Suprapubic skin (tissue), 3 donors: ENCODE measurements at regions not wholly inside any gene's neighbourhood (a gene's known extent, or its start where the extent isn't known, plus 50 kb on each side); places are given as distances from the start of the nearest gene placed in this dataset.

Source experiments
- EP300 ChIP-seq: sonication (generic); formaldehyde crosslinking; IDR thresholded peaks from one replicate; pipeline ENCODE4 v1.6.1; 2017; ENCODE audit warnings: antibody characterized with exemption
- POLR2A ChIP-seq, 2 donors: fragments of 450-650 bp; IDR thresholded peaks; one replicate each; pipeline ENCODE4 v1.6.1; 2017; ENCODE audit warnings: antibody characterized with exemption in 2 of 2, mild to moderate bottlenecking in 2 of 2, moderate library complexity in 2 of 2
- TF ChIP-seq, protein P1 (sequence below), 2 donors: fragments of 200-600 bp in 1 of 2; fragments of 450-650 bp in 1 of 2; sonication (generic) in 1 of 2; IDR thresholded peaks; one replicate each; pipeline ENCODE4 v1.5.1; 2016 to 2019; ENCODE audit warnings: antibody characterized with exemption in 2 of 2, mild to moderate bottlenecking in 1 of 2, moderate library complexity in 1 of 2

DNA sequence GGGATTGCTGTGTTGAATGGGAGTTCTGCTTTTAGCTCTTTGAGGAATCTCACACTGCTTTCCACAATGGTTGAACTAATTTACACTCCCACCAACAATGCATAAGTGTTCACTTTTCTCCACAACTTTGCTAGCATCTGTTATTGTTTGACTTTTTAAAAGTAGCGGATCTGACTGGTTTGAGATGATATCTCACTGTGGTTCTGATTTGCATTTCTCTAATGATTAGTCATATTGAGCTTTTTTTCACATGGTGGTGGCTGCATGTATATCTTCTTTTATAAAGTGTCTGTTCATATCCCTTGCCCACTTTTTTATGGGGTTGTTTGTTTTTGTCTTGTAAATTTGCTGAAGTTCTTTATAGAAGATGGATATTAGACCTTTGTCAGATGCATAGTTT lies 588.3 kb upstream of the ADGRB3 start:
- TF ChIP-seq, protein P1, sequence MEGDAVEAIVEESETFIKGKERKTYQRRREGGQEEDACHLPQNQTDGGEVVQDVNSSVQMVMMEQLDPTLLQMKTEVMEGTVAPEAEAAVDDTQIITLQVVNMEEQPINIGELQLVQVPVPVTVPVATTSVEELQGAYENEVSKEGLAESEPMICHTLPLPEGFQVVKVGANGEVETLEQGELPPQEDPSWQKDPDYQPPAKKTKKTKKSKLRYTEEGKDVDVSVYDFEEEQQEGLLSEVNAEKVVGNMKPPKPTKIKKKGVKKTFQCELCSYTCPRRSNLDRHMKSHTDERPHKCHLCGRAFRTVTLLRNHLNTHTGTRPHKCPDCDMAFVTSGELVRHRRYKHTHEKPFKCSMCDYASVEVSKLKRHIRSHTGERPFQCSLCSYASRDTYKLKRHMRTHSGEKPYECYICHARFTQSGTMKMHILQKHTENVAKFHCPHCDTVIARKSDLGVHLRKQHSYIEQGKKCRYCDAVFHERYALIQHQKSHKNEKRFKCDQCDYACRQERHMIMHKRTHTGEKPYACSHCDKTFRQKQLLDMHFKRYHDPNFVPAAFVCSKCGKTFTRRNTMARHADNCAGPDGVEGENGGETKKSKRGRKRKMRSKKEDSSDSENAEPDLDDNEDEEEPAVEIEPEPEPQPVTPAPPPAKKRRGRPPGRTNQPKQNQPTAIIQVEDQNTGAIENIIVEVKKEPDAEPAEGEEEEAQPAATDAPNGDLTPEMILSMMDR (IDR thresholded peaks at IDR 0.05) = no peak
- TF ChIP-seq EP300 (no peak), POLR2A (IDR thresholded peaks at IDR 0.05) (no peak)
